SK-N-SH treated with all-trans-retinoic acid at 6 μM for 48 hours (cell line): ENCODE measurements at regions not wholly inside any gene's neighbourhood (a gene's known extent, or its start where the extent isn't known, plus 50 kb on each side); places are given as distances from the start of the nearest gene placed in this dataset.

Experiments
- ATAC-seq: fragments of 200-7000 bp; cut with Tn5 transposase; 3 replicates; pipeline ENCODE4 v1.9.1; 2020; ENCODE audit warnings: mild to moderate bottlenecking, moderate library complexity
- ARNTL ChIP-seq: fragments of 450-650 bp; formaldehyde crosslinking; IDR thresholded peaks from 2 replicates; pipeline ENCODE4 v1.5.0; 2020; ENCODE audit warnings: low read depth, mild to moderate bottlenecking, moderate library complexity, borderline replicate concordance
- BACH2 ChIP-seq: fragments of 250-450 bp; sonication (Bioruptor Pico); IDR thresholded peaks from 2 replicates; pipeline ENCODE4 v1.9.0; 2021; ENCODE audit warnings: mild to moderate bottlenecking, borderline replicate concordance
- CREB5 ChIP-seq: fragments of 250-450 bp; sonication (Bioruptor Pico); IDR thresholded peaks from 2 replicates; pipeline ENCODE4 v1.5.1; 2020; ENCODE audit warnings: low read depth, mild to moderate bottlenecking, moderate library complexity
- CSDC2 ChIP-seq: fragments of 250-450 bp; sonication (Bioruptor Pico); IDR thresholded peaks from 2 replicates; pipeline ENCODE4 v1.5.0; 2020; ENCODE audit warnings: mild to moderate bottlenecking, moderate library complexity
- CSRNP3 ChIP-seq: fragments of 250-450 bp; sonication (Bioruptor Pico); IDR thresholded peaks from 2 replicates; pipeline ENCODE4 v1.5.1; 2021; ENCODE audit warnings: mild to moderate bottlenecking, moderate library complexity
- ESRRG ChIP-seq: fragments of 250-450 bp; sonication (Bioruptor Pico); IDR thresholded peaks from 2 replicates; pipeline ENCODE4 v1.6.1; 2021; ENCODE audit warnings: mild to moderate bottlenecking
- GLIS3 ChIP-seq: fragments of 250-450 bp; sonication (Bioruptor Pico); IDR thresholded peaks from 2 replicates; pipeline ENCODE4 v1.5.0; 2020; ENCODE audit warnings: mild to moderate bottlenecking, moderate library complexity
- ISL1 ChIP-seq: fragments of 250-450 bp; sonication (Bioruptor Pico); IDR thresholded peaks from 2 replicates; pipeline ENCODE4 v2.1.2; 2022; ENCODE audit warnings: mild to moderate bottlenecking, moderate library complexity
- OSR1 ChIP-seq: fragments of 250-450 bp; sonication (Bioruptor Pico); IDR thresholded peaks from 2 replicates; pipeline ENCODE4 v1.8.0; 2022; ENCODE audit warnings: moderate library complexity, mild to moderate bottlenecking, inconsistent platforms
- PPARA ChIP-seq: fragments of 250-450 bp; sonication (Bioruptor Pico); IDR thresholded peaks from 2 replicates; pipeline ENCODE4 v1.5.0; 2020; ENCODE audit warnings: mild to moderate bottlenecking, borderline replicate concordance
- RARB ChIP-seq: fragments of 250-450 bp; sonication (Bioruptor Pico); IDR thresholded peaks from 2 replicates; pipeline ENCODE4 v1.8.0; 2021; ENCODE audit warnings: mild to moderate bottlenecking, moderate library complexity
- SNAI2 ChIP-seq: fragments of 250-450 bp; sonication (Bioruptor Pico); IDR thresholded peaks from 2 replicates; pipeline ENCODE4 v1.5.0; 2020; ENCODE audit warnings: mild to moderate bottlenecking, moderate library complexity
- TOX ChIP-seq: fragments of 250-450 bp; sonication (Bioruptor Pico); IDR thresholded peaks from 2 replicates; pipeline ENCODE4 v1.8.0; 2021; ENCODE audit warnings: mild to moderate bottlenecking, moderate library complexity, borderline replicate concordance
- TSHZ2 ChIP-seq: fragments of 250-450 bp; sonication (Bioruptor Pico); IDR thresholded peaks from 2 replicates; pipeline ENCODE4 v1.5.0; 2020; ENCODE audit warnings: mild to moderate bottlenecking, moderate library complexity
- ZC3H10 ChIP-seq: fragments of 250-450 bp; sonication (Bioruptor Pico); IDR thresholded peaks from 2 replicates; pipeline ENCODE4 v1.5.1; 2021; ENCODE audit warnings: mild to moderate bottlenecking, moderate library complexity
- ZFP3 ChIP-seq: fragments of 250-450 bp; sonication (Bioruptor Pico); IDR thresholded peaks from 2 replicates; pipeline ENCODE4 v1.5.0; 2020; ENCODE audit warnings: mild to moderate bottlenecking, moderate library complexity
- ZFP30 ChIP-seq: fragments of 450-650 bp; formaldehyde crosslinking; IDR thresholded peaks from 2 replicates; pipeline ENCODE4 v1.5.0; 2022; ENCODE audit warnings: mild to moderate bottlenecking, moderate library complexity
- ZNF565 ChIP-seq: fragments of 450-650 bp; formaldehyde crosslinking; conservative IDR thresholded peaks from 2 replicates; pipeline ENCODE4 v1.5.0; 2020; ENCODE audit warnings: low read depth, mild to moderate bottlenecking, moderate library complexity
- ZNF70 ChIP-seq: fragments of 450-650 bp; formaldehyde crosslinking; IDR thresholded peaks from 2 replicates; pipeline ENCODE4 v1.5.0; 2020; ENCODE audit warnings: mild to moderate bottlenecking, moderate library complexity
- ZNF8 ChIP-seq: fragments of 450-650 bp; formaldehyde crosslinking; IDR thresholded peaks from 2 replicates; pipeline ENCODE4 v1.5.0; 2020; ENCODE audit warnings: mild to moderate bottlenecking, moderate library complexity
- TF ChIP-seq, protein P1 (sequence below): fragments of 250-450 bp; sonication (Bioruptor Pico); IDR thresholded peaks from 2 replicates; pipeline ENCODE4 v1.8.0; 2021; ENCODE audit warnings: low read depth, mild to moderate bottlenecking, moderate library complexity, borderline replicate concordance

DNA sequence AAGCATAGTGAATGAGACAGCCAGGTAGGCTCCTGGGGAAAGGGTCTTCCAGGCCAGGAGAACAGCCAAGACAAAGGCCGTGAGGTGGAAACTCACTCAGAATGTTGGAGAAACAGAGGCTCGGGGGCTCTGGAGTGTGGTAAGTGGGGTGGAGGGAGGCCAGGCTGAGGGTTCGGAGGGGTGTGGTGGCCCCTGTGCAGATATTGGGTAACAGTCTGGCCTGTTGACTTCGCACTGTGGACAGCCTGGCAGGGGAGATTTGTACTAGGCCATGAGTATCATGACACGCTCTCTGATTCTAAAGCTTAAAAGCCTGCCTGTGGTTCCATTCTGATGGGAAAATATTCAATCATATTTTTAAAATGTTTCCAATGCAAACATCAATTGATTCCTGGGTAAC, 239.3 kb downstream of the GADD45G start (continued):
- TF ChIP-seq CSRNP3 (CRISPR knock-in tag) (no peak), PPARA (CRISPR knock-in tag) (no peak), CSDC2 (CRISPR knock-in tag) (no peak), ZFP3 (CRISPR knock-in tag) (no peak), ZNF565 (CRISPR knock-in tag) (no peak), BACH2 (CRISPR knock-in tag) (no peak), ZNF70 (CRISPR knock-in tag) (no peak)
- TF ChIP-seq, all 23 proteins: peak for 0

DNA sequence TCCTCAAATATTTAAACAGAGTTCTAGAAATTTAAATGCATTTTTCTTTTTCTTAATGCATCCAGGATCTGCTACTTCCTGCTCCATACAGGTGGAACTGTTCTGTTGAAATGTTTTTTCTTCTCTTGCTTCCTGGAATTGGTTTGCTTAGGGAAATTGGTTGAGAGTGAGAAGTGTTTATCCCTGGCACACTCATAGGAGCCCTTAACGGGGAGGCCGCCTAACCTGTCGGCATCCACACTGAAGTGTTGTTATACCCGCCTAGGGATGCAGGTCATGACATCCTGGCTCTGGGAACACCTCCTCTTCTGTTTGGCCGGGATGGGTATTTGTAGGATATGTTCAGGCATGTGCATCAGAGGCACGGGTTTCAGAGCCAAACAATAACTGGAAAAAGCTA, 239.7 kb downstream of the GADD45G start:
- ATAC-seq, result no peak
- no peak for TF ChIP-seq CSRNP3 (CRISPR knock-in tag)
- TF ChIP-seq PPARA (CRISPR knock-in tag), result no peak
- TF ChIP-seq BACH2 (CRISPR knock-in tag), result no peak
- no peak for TF ChIP-seq CREB5
- TF ChIP-seq GLIS3, result no peak
- no peak for TF ChIP-seq ESRRG (CRISPR knock-in tag)
- TF ChIP-seq ISL1 (CRISPR knock-in tag), result no peak
- TF ChIP-seq ZNF8 (CRISPR knock-in tag), result no peak
- TF ChIP-seq TSHZ2, result no peak
- TF ChIP-seq ZNF70 (CRISPR knock-in tag), result no peak
- no peak for TF ChIP-seq ZFP30 (CRISPR knock-in tag)
- TF ChIP-seq ZC3H10, result no peak
- TF ChIP-seq OSR1 (CRISPR knock-in tag), result no peak
- TF ChIP-seq ARNTL, result no peak
- no peak for TF ChIP-seq CSDC2 (CRISPR knock-in tag)
- no peak for TF ChIP-seq TOX
- TF ChIP-seq ZFP3 (CRISPR knock-in tag), result no peak

DNA sequence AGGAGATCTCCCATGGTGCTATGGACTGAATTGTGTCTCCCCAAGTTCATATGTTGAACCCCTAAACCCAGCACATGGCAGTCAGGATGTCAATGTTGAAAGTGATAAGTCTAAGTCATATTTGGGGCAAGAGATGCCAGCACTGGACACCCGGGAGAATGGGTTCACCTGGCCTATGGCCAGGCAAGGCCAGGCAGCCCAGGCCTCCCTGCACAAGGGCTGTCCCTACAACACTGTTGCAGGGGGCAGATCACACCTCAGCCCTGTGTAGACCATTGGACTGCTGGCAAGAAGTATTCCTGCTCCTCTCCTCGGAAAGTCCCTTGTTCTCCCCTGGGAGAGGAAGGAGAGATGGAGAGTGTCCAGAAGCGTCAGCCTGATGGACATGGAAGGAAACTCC, 240.5 kb downstream of the GADD45G start:
- no peak for ATAC-seq
- TF ChIP-seq CSRNP3 (CRISPR knock-in tag), result no peak
- TF ChIP-seq TSHZ2, result no peak
- TF ChIP-seq CREB5, result no peak
- TF ChIP-seq ZNF70 (CRISPR knock-in tag), result no peak
- TF ChIP-seq GLIS3, result no peak
- no peak for TF ChIP-seq ARNTL
- no peak for TF ChIP-seq CSDC2 (CRISPR knock-in tag)
- TF ChIP-seq SNAI2, result no peak
- TF ChIP-seq RARB (CRISPR knock-in tag), result no peak
- TF ChIP-seq, protein P1, sequence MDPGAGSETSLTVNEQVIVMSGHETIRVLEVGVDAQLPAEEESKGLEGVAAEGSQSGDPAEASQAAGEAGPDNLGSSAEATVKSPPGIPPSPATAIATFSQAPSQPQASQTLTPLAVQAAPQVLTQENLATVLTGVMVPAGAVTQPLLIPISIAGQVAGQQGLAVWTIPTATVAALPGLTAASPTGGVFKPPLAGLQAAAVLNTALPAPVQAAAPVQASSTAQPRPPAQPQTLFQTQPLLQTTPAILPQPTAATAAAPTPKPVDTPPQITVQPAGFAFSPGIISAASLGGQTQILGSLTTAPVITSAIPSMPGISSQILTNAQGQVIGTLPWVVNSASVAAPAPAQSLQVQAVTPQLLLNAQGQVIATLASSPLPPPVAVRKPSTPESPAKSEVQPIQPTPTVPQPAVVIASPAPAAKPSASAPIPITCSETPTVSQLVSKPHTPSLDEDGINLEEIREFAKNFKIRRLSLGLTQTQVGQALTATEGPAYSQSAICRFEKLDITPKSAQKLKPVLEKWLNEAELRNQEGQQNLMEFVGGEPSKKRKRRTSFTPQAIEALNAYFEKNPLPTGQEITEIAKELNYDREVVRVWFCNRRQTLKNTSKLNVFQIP, result no peak
- TF ChIP-seq OSR1 (CRISPR knock-in tag), result no peak
- no peak for TF ChIP-seq ZNF8 (CRISPR knock-in tag)
- TF ChIP-seq ZFP3 (CRISPR knock-in tag), result no peak
